DND-41 (cell line): ENCODE measurements at regions not wholly inside any gene's neighbourhood (a gene's known extent, or its start where the extent isn't known, plus 50 kb on each side); places are given as distances from the start of the nearest gene placed in this dataset.

Source experiments
- EZH2 ChIP-seq: IDR thresholded peaks from 3 replicates; pipeline ENCODE4 v1.6.1; 2012; ENCODE audit warnings: borderline replicate concordance, low read depth, mild to moderate bottlenecking, moderate library complexity, low read length, inconsistent platforms; ENCODE audit not compliant: severe bottlenecking
- TF ChIP-seq, protein P1 (sequence below): IDR thresholded peaks from 2 replicates; pipeline ENCODE4 v1.5.1; 2012; ENCODE audit warnings: borderline replicate concordance, low read length, moderate library complexity, mild to moderate bottlenecking; ENCODE audit not compliant: poor library complexity, severe bottlenecking; ENCODE audit errors: extremely low read depth

DNA sequence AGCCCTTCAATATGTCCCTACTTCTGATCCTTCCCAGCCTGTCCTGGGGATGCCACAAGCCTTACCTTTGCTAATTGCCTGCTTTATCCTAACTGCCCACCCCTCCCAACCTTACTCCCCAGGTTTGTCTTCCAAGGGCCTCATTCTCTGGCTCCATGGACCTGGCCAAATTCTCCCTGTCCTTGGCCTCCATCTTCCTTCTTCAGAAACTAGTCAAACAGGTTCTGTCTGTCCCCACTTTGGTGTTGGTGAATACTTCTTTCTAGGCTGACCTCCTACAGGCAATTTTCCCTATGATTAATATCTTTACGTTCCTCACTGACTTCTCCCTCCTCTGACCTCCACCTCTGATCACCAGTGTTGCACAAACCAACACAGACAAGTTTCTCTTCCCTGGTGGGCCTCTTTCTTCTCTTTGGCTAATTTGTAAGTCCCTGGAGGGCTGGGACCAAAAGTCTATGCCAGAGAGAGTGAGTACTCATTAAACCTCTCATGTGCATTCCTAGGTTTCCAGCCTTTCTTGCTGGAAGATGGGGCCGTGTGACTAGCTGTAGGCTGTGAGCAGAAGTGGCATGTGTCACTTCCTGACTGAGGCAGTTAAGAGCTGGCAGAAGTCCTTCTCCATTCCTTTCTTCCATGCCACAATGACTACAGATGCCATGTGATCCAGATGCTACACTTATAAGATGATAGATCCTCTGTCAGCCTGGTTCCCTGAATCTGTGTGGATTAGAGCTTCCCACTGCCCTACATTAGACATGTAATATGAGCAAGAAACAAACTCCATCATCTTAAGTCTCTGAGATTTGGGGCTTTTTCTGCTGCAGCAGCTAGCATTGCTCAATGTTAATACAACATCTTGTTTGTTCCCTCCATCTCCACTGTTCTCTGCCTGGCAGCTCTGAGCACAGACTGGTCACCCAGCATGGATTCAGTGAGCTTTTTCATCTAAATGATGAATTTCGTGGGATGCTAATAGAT is 382.7 kb downstream of the RPS24 start:
- TF ChIP-seq, protein P1, sequence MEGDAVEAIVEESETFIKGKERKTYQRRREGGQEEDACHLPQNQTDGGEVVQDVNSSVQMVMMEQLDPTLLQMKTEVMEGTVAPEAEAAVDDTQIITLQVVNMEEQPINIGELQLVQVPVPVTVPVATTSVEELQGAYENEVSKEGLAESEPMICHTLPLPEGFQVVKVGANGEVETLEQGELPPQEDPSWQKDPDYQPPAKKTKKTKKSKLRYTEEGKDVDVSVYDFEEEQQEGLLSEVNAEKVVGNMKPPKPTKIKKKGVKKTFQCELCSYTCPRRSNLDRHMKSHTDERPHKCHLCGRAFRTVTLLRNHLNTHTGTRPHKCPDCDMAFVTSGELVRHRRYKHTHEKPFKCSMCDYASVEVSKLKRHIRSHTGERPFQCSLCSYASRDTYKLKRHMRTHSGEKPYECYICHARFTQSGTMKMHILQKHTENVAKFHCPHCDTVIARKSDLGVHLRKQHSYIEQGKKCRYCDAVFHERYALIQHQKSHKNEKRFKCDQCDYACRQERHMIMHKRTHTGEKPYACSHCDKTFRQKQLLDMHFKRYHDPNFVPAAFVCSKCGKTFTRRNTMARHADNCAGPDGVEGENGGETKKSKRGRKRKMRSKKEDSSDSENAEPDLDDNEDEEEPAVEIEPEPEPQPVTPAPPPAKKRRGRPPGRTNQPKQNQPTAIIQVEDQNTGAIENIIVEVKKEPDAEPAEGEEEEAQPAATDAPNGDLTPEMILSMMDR = no peak
- no peak for TF ChIP-seq EZH2
